Right atrium auricular region (tissue), 2 donors: ENCODE measurements at regions not wholly inside any gene's neighbourhood (a gene's known extent, or its start where the extent isn't known, plus 50 kb on each side); places are given as distances from the start of the nearest gene placed in this dataset.
"Not testable (repeated sequence)": the region's sequence is repeated elsewhere in the genome, so short reads cannot be mapped to it uniquely, and the experiment has no call there.

ENCODE experiments used
- DNase-seq: peaks from one replicate; pipeline ENCODE4 v3.0.0-alpha.2; 2019; ENCODE audit warnings: low spot score
- H3K27ac ChIP-seq, 2 donors: fragments of 200-600 bp; sonication (generic); 1 replicate in 1 of 2; 2 replicates in 1 of 2; pipeline ENCODE4 v1.5.1; 2016 to 2019
- H3K27me3 ChIP-seq, 2 donors: fragments of 200-600 bp; sonication (generic); one replicate each; pipeline versions ENCODE4 v1.5.1 to v1.6.0; 2017 to 2019
- H3K36me3 ChIP-seq: fragments of 200-600 bp; sonication (generic); one replicate; pipeline ENCODE4 v1.5.1; 2016
- H3K4me1 ChIP-seq, 2 donors: fragments of 200-600 bp; sonication (generic); one replicate each; pipeline versions ENCODE4 v1.5.1 to v1.6.0; 2017 to 2019
- H3K4me3 ChIP-seq, 2 donors: fragments of 200-600 bp; sonication (generic); 1 replicate in 1 of 2; 2 replicates in 1 of 2; pipeline ENCODE4 v1.5.1; 2017 to 2019; ENCODE audit warnings: mild to moderate bottlenecking in 1 of 2, moderate library complexity in 1 of 2
- H3K9me3 ChIP-seq, 2 donors: fragments of 200-600 bp; sonication (generic); one replicate each; pipeline ENCODE4 v1.5.1; 2019
- CTCF ChIP-seq, 2 donors: fragments of 200-600 bp; sonication (generic); IDR thresholded peaks; one replicate each; pipeline ENCODE4 v1.5.1; 2019; ENCODE audit warnings: antibody characterized with exemption in 2 of 2

DNA sequence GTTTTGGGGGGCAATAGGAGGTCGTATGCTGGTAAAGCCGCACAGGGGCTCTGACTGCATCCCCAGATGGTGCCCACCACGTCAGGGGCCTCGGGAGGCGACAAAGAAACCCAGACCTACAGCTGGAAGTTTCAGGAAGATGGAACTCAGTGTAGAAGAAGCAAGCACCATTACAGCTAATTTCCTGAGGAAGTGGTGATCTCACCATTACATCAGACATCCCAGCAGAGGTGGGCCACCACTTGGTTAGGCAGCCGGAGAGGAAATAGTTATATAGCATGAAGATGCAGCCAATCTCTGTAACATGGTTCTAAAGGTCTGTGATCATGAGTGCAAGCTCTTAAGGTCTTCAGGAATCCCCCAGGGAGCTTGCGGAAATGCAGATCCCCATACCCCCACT is 127.3 kb upstream of the PCBD1 start:
- H3K27ac ChIP-seq, result no peak overlapping the region
- no peak overlapping the region for H3K4me3 ChIP-seq
- no peaks in the 10 kb centered on the region for H3K27me3 ChIP-seq
- no peaks in the 10 kb centered on the region for H3K9me3 ChIP-seq
- no peaks in the 10 kb centered on the region for H3K36me3 ChIP-seq
- DNase-seq, result no peak
- TF ChIP-seq CTCF (IDR thresholded peaks at IDR 0.05), result no peak
- peaks cover 0 to 4% of the 10 kb centered on the region in 2 donors for H3K4me1 ChIP-seq

DNA sequence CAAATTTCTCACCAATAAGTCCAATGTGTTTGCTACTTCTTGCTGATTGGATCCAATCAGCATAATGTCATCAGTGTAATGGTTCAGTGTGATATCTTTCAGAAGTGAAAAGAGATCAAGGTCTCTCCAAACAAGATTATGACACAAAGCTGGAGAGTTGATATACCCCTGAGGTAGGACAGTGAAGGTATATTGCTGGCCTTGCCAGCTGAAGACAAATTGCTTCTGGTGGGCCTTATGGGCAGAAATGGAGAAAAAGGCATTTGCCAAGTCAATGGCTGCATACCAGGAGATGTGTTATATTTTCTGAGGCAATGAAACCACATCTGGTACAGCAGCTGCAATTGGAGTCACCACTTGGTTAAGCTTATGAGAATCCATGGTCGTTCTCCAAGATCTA is 131.7 kb upstream of the PCBD1 start:
- H3K9me3 ChIP-seq, H3K4me1 ChIP-seq, H3K27ac ChIP-seq, H3K27me3 ChIP-seq, H3K36me3 ChIP-seq, DNase-seq, H3K4me3 ChIP-seq: not testable (repeated sequence)

DNA sequence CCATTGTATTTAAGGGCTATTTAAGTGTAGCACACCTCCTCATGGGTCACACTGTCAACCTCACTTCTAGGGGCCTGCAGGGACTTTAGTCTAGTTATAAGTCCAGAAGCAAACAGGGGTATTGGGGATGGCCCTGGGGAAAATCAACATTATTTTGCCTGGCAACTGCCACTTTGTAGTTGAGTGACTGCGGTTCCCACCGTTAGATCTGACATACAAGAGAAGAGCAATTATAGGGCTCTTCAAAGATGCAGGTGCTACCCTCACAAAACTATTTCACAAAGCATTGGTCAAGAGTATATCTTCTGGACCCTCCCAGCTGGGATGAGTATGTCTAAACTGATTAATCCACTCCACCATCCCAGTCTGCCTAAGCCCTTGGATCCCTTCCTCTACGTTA is 133.0 kb upstream of the PCBD1 start:
- Histone ChIP-seq H3K27me3 (no peaks in the 10 kb centered on the region), H3K4me1 (no peaks in the 10 kb centered on the region), H3K9me3 (peaks cover 0 to 6% of the 10 kb centered on the region in 2 donors), H3K4me3 (no peak overlapping the region), H3K36me3 (no peaks in the 10 kb centered on the region), H3K27ac (no peak overlapping the region)
- DNase-seq, result no peak
- TF ChIP-seq CTCF (IDR thresholded peaks at IDR 0.05), result no peak

- no peak for TF ChIP-seq CTCF (IDR thresholded peaks at IDR 0.05)
- H3K36me3 ChIP-seq, result no peaks in the 10 kb centered on the region
- DNase-seq, result no peak
- no peaks in the 10 kb centered on the region for H3K27me3 ChIP-seq
- H3K27ac ChIP-seq, result no peak overlapping the region
- H3K4me1 ChIP-seq, result no peaks in the 10 kb centered on the region
- H3K9me3 ChIP-seq, result peaks cover 0 to 6% of the 10 kb centered on the region in 2 donors
- H3K4me3 ChIP-seq, result no peak overlapping the region
Measured at GRCh38 chr10:71023704-71024283, 135.4 kb upstream of the PCBD1 start.

- no peak overlapping the region for H3K4me3 ChIP-seq
- no peak for DNase-seq
- H3K27ac ChIP-seq, result no peak overlapping the region
- no peaks in the 10 kb centered on the region for H3K27me3 ChIP-seq
- peaks cover 0 to 6% of the 10 kb centered on the region in 2 donors for H3K9me3 ChIP-seq
- TF ChIP-seq CTCF (IDR thresholded peaks at IDR 0.05), result no peak
- no peaks in the 10 kb centered on the region for H3K4me1 ChIP-seq
- no peaks in the 10 kb centered on the region for H3K36me3 ChIP-seq
Measured at GRCh38 chr10:71024490-71024889, 136.1 kb upstream of the PCBD1 start.

DNA sequence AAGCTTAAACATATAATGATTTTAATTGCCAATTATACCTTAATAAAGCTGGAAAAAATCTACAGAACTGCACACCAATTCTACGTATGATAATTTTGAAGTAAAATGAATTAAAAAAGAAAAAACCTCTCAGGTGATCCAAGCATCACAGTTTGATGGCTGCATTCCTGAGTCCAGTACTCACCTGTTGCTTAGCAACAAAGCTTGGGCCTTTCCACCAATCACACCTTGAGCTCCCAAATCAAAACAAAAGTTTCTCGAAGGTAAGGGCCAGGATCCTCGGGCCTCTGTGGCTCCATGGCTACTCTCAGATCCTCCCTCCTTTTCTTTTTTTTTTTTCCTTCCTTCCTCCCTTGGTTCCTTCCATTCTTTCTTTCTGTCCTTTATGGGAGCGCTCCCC is 137.2 kb upstream of the PCBD1 start:
- DNase-seq, result no peak
- H3K4me1 ChIP-seq, result no peaks in the 10 kb centered on the region
- no peak overlapping the region for H3K27ac ChIP-seq
- no peak for TF ChIP-seq CTCF (IDR thresholded peaks at IDR 0.05)
- H3K4me3 ChIP-seq, result no peak overlapping the region
- no peaks in the 10 kb centered on the region for H3K36me3 ChIP-seq
- H3K9me3 ChIP-seq, result peaks cover 0 to 6% of the 10 kb centered on the region in 2 donors
- no peaks in the 10 kb centered on the region for H3K27me3 ChIP-seq
